ENCODE measurements at regions not wholly inside any gene's neighbourhood (a gene's known extent, or its start where the extent isn't known, plus 50 kb on each side); places are given as distances from the start of the nearest gene placed in this dataset.
"Not testable (repeated sequence)": the region's sequence is repeated elsewhere in the genome, so short reads cannot be mapped to it uniquely, and the experiment has no call there.

DNA sequence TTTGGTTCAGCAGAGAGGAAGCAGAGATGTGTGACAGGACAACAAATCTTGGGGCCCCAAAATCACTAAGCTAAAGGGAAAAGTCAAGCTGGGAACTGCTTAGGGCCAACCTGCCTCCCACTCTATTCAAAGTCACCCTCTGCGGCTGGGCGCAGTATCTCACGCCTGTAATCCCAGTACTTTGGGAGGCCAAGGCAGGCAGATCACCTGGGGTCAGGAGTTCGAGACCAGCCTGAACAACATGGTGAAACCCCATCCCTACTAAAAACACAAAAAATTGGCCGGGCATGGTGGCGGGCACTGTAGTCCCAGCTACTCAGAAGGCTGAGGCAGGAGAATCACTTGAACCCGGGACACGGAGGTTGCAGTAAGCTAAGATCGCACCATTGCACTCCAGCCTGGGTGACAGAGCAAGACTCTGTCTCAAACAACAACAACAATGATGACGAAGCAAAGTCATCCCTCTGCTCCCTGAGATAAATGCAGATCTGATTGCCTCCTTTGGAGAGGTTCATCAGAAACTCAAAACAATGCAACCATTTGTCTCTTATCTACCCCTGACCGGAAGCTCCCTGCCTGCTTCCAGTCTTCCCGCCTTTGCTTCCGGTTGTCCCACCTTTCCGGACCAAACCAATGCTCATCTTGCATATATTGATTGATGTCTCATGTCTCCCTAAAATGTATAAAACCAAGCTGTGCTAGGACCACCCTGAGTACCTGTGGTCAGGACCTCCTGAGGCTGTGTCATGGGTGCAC, 136.4 kb upstream of the AFDN start:
- TF ChIP-seq, protein P1, sequence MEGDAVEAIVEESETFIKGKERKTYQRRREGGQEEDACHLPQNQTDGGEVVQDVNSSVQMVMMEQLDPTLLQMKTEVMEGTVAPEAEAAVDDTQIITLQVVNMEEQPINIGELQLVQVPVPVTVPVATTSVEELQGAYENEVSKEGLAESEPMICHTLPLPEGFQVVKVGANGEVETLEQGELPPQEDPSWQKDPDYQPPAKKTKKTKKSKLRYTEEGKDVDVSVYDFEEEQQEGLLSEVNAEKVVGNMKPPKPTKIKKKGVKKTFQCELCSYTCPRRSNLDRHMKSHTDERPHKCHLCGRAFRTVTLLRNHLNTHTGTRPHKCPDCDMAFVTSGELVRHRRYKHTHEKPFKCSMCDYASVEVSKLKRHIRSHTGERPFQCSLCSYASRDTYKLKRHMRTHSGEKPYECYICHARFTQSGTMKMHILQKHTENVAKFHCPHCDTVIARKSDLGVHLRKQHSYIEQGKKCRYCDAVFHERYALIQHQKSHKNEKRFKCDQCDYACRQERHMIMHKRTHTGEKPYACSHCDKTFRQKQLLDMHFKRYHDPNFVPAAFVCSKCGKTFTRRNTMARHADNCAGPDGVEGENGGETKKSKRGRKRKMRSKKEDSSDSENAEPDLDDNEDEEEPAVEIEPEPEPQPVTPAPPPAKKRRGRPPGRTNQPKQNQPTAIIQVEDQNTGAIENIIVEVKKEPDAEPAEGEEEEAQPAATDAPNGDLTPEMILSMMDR (CRISPR knock-in tag; IDR thresholded peaks at IDR 0.05), result not testable (repeated sequence)
- TF ChIP-seq KAT8 (CRISPR knock-in tag; IDR thresholded peaks at IDR 0.05); TAF15 (IDR thresholded peaks at IDR 0.05; ENCODE audit: low read depth, low read length, poor library complexity, severe bottlenecking); ZNF205 (CRISPR knock-in tag; IDR thresholded peaks at IDR 0.05); NR2F2 (IDR thresholded peaks at IDR 0.05; ENCODE audit: borderline replicate concordance, low read depth); FOXK2 (IDR thresholded peaks at IDR 0.05); FOSL2 (CRISPR knock-in tag; IDR thresholded peaks at IDR 0.05): not testable (repeated sequence)
- TF ChIP-seq, protein P2, sequence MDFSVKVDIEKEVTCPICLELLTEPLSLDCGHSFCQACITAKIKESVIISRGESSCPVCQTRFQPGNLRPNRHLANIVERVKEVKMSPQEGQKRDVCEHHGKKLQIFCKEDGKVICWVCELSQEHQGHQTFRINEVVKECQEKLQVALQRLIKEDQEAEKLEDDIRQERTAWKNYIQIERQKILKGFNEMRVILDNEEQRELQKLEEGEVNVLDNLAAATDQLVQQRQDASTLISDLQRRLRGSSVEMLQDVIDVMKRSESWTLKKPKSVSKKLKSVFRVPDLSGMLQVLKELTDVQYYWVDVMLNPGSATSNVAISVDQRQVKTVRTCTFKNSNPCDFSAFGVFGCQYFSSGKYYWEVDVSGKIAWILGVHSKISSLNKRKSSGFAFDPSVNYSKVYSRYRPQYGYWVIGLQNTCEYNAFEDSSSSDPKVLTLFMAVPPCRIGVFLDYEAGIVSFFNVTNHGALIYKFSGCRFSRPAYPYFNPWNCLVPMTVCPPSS (IDR thresholded peaks at IDR 0.05), result not testable (repeated sequence)
- TF ChIP-seq, protein P3, sequence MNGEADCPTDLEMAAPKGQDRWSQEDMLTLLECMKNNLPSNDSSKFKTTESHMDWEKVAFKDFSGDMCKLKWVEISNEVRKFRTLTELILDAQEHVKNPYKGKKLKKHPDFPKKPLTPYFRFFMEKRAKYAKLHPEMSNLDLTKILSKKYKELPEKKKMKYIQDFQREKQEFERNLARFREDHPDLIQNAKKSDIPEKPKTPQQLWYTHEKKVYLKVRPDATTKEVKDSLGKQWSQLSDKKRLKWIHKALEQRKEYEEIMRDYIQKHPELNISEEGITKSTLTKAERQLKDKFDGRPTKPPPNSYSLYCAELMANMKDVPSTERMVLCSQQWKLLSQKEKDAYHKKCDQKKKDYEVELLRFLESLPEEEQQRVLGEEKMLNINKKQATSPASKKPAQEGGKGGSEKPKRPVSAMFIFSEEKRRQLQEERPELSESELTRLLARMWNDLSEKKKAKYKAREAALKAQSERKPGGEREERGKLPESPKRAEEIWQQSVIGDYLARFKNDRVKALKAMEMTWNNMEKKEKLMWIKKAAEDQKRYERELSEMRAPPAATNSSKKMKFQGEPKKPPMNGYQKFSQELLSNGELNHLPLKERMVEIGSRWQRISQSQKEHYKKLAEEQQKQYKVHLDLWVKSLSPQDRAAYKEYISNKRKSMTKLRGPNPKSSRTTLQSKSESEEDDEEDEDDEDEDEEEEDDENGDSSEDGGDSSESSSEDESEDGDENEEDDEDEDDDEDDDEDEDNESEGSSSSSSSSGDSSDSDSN (CRISPR knock-in tag; IDR thresholded peaks at IDR 0.05), result not testable (repeated sequence)
